ENCODE measurements at regions not wholly inside any gene's neighbourhood (a gene's known extent, or its start where the extent isn't known, plus 50 kb on each side); places are given as distances from the start of the nearest gene placed in this dataset.

- DNase-seq (ENCODE audit: low read depth): peak; percentile 22
- TF ChIP-seq CTCF (IDR thresholded peaks at IDR 0.05; ENCODE audit: insufficient read depth, low read depth, low read length, missing control alignments): no peak
- no peak overlapping the region for H3K4me3 ChIP-seq (ENCODE audit: low read length)
Measured at GRCh38 chr6:14305624-14306023, 188.1 kb downstream of the CD83 start.

GRCh38 chr6:14306151-14306906 lies 188.8 kb downstream of the CD83 start:
- TF ChIP-seq CTCF (IDR thresholded peaks at IDR 0.05; ENCODE audit: insufficient read depth, low read depth, low read length, missing control alignments): no peak
- no peak overlapping the region for H3K4me3 ChIP-seq (ENCODE audit: low read length)
- no peak for DNase-seq (ENCODE audit: low read depth)

GRCh38 chr6:14309516-14309915 lies 191.9 kb downstream of the CD83 start:
- no peak for DNase-seq (ENCODE audit: low read depth)
- no peak for TF ChIP-seq CTCF (IDR thresholded peaks at IDR 0.05; ENCODE audit: insufficient read depth, low read depth, low read length, missing control alignments)
- no peak overlapping the region for H3K4me3 ChIP-seq (ENCODE audit: low read length)

- H3K4me3 ChIP-seq (ENCODE audit: low read length): no peak overlapping the region
- TF ChIP-seq CTCF (IDR thresholded peaks at IDR 0.05; ENCODE audit: insufficient read depth, low read depth, low read length, missing control alignments): no peak
- no peak for DNase-seq (ENCODE audit: low read depth)
Measured at GRCh38 chr6:14309951-14310445, 192.4 kb downstream of the CD83 start.

GRCh38 chr6:14310960-14311359 lies 193.4 kb downstream of the CD83 start:
- no peak for TF ChIP-seq CTCF (IDR thresholded peaks at IDR 0.05; ENCODE audit: insufficient read depth, low read depth, low read length, missing control alignments)
- peak; percentile 30 for DNase-seq (ENCODE audit: low read depth)
- H3K4me3 ChIP-seq (ENCODE audit: low read length): no peak overlapping the region

GRCh38 chr6:14312587-14312986 lies 195.0 kb downstream of the CD83 start:
- no peak for TF ChIP-seq CTCF (IDR thresholded peaks at IDR 0.05; ENCODE audit: insufficient read depth, low read depth, low read length, missing control alignments)
- DNase-seq (ENCODE audit: low read depth): no peak
- H3K4me3 ChIP-seq (ENCODE audit: low read length): no peak overlapping the region

- DNase-seq (ENCODE audit: low read depth): peak; percentile 12
- TF ChIP-seq CTCF (IDR thresholded peaks at IDR 0.05; ENCODE audit: insufficient read depth, low read depth, low read length, missing control alignments): no peak
- H3K4me3 ChIP-seq (ENCODE audit: low read length): no peak overlapping the region
Measured at GRCh38 chr6:14313248-14313647, 195.7 kb downstream of the CD83 start.
